ENCODE measurements at regions not wholly inside any gene's neighbourhood (a gene's known extent, or its start where the extent isn't known, plus 50 kb on each side); places are given as distances from the start of the nearest gene placed in this dataset.

DNA sequence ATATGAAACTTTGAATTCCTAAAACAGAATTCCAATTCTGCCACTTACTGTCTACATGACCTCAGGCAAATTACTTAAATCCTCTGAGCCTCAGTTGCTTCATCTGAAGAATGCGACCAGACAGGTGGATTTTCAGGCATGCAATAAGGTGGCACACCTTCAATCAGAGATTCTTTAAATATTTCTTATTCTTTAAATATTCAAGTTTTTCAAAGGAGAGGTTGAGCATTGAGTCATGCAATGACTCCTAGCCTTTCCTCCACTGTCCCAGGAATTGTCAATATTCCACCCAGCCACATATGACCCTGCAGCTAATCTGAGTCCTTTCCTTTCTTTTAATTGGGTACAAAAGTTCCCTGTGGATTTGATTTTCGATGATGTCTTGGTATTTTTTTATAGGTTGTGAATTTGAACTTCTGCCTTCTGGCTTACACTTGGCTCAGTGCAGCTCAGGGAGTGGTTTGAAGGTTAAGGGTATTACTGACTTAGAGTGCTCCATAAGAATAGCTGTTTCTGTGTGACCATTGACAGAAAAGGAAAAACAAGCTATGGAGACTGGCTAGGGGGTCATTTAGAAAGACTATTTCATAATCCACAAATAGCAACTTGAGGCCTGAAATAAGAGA, 52.2 kb upstream of the PRDX6 start:
- DNase-seq = no peak

DNA sequence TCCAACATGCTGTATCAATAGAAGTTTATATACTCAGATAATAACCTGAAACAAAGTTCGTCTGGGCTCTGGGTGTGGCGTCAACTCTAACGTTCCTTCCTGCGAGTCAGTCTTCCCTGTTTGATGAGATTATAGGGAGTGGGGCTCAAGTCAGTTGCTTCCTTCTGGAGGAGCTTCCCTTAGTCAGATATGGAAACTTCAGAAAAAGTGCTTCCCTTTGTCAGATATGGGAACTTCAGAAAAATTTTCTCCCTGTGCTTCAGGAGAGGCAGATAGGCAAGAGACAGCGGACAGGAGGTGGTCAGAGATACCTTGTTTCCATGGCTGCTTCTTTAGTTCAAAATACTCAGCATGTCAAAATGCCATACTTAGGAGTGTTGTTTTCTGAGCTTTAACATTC, 51.1 kb upstream of the PRDX6 start:
- DNase-seq = no peak

DNA sequence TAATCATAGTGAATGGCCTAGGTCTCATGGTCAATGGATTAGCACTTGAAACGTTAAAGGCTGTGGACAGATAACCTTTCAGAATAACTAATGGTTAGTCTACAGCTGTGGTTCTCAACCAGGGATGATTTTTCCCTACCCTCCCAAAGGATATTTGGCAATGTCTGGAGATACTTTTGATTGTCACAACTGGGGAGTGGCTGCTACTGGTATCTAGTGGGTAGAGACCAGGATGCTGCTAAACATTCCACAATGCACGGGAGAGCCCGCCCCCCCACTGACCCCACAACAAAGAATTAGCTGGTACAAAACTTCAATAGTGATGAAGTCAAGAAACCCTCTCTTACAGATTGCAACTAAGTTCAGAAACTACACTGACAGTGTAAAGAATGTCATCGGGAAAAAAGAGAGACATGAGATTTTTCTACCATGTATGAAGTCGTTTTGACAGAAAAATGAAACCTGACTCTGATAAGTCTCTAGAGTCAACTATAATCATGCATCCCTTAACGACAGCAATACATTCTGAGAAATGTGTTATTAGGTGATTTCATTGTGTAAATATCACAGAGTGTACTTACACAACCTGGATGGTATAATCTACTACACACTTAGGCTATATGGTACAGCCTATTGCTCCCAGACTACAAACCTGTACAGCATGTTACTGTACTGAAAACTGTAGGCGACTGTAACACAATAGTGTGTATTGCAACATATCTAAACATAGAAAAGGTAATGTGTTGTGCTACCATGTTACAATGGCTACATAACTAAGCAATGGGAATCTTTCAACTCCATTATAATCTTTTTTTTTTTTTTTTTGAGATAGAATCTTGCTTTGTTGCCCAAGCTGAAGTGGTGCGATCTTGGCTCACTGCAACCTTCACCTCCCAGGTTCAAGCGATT, 49.7 kb upstream of the PRDX6 start:
- DNase-seq = no peak

Measured in activated CD8-positive, alpha-beta memory T cell treated with anti-CD3 and anti-CD28 coated beads, Interleukin-2, amount 50 U/mL, for 4 hours (primary cell).